Bone marrow (tissue), 2 donors: ENCODE measurements at regions not wholly inside any gene's neighbourhood (a gene's known extent, or its start where the extent isn't known, plus 50 kb on each side); places are given as distances from the start of the nearest gene placed in this dataset.
"Not testable (repeated sequence)": the region's sequence is repeated elsewhere in the genome, so short reads cannot be mapped to it uniquely, and the experiment has no call there.

Experiments used
- DNase-seq, 2 donors: peaks; one replicate each; lab custom pipeline; 2025; lab: John Stamatoyannopoulos, UW

DNA sequence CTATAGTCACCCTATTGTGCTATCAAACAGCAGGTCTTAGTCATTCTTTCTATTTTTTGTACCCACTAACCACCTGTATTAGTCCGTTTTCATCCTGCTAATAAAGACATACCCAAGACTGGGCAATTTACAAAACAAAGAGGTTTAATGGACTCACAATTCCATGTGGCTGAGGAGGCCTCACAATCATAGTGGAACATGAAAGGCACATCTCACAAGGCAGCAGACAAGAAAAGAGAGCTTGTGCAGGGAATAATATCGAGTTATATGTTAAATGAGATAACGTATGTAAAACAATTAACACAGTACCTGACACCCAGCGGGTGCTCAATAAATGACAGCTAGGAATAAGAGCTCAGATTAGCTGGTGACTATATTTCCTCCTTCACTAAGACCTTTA is 88.1 kb upstream of the WDR44 start:
- no peak for DNase-seq

DNA sequence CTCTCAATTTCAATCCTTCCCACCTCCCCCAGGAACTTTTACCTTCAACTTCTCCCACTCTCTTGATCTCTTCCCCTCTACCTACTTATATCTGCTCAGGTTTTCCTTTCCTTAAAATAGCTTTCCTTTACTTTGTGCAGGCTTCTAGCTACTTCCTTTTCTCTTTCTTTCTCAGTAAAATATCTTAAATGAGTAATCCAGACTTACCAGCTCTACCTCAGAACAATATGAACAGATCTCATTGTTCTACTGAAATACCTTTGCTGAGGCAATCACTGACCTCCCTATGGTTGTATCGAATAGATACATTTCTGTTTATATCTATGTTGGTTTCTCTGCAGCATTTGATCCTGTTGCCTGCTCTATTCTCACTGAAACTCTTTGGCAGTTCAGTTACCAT is 86.7 kb upstream of the WDR44 start:
- no peak for DNase-seq

DNA sequence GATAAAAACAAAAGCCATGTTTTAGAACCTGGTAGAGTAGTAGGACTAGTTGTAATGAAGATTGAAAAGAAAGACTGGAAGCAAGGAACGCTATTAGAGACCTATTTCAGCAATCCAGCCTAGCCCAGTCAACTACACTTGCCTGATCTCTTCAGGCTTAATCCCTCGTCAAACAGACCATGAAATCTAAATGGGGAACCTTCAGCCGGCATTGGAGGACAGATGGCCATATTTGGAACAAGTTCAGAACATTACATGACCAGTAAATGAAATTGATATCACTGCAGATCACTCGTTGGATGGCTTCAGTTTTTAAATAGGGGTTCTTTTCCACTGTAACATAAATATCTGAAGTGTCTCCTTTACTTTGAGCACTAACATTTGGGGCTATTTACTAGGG is 84.8 kb upstream of the WDR44 start:
- no peak for DNase-seq

DNA sequence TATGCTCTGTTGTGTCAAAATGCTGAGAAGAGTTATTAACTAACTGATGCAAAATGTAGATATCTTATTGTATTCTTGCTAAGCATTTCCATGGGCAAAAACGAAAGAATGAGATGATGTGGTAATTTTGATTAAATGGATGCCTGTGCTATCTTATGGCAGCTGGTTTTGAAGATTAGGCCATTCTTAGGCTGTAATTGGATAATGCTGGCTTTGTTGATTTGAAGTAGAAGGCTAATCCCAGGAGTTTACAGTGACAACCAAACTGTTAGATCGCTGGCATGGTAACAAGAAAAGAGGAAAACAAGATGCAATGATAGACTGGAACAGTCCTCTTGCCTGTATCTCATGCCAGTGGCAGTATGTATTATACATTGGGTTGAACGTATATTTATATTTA is 74.1 kb upstream of the WDR44 start:
- no peak for DNase-seq

DNA sequence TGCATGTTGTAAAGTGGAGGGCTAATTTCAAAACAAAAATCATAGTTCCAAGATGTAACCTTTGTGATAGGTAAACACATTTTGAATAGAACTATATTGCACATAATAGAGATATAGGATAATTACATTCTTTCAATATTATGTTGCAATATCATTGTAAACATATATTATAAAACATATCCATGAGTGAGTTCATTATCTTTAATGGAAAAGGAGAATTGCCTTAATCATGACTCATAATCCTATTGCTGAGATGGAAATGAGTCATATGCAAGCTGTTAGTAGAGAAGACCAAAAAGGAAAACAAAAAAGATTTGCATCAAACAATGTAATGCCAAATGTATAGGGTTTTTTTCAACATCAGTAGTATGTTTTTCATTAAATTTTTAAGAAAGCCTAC is 73.7 kb upstream of the WDR44 start:
- DNase-seq, result no peak

DNA sequence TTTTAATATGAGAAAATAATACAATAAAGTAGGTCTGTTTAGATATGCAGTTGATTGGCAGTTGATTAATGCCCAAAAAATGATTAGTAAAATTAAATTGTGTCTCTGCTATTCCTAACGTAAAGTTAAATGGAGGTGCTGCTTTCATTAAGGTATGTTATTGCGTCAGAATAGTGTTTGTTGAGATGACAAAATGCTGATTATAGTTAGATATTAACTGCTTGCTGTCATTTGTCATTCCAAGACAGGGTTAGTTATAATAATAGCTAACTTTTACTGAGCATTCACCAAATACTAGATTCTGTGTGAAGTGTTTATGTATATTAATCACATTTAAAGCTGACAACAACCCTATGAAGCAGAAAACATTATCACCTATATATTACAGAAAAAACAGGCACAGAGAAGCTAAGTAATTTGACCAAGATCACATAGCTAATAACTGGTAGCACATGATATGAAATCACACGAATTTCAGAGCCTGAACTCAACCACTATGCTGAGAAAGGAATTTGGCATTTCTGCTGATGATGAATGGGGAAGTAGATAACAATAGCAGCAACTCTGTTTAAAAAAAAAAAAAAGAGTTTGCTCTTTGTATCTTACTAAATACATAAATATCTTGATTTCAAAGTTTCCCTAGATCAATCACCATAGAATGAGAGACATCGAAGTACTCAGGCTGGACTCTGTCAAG is 59.7 kb upstream of the WDR44 start:
- no peak for DNase-seq

DNA sequence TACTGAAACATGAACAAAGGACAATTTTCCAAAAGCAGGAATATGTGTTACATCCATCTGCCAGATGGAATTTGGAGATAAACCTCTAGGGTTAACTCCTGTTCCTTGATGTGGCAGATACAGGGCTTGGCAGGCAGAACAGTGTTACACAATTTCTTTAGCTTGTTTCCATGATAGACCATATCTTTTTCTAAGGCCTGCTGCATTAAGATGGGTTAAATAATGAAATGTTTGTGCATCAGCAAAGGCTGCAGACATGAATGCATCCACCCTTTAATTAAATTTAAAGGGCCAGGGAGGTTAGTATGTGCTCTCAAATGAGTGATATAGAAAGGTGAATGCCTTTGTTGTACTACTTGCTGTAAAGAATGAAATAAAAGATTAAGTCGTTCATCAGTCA is 50.1 kb upstream of the WDR44 start:
- DNase-seq, result not testable (repeated sequence)
